Right lobe of liver (tissue), 6 donors: ENCODE measurements at regions not wholly inside any gene's neighbourhood (a gene's known extent, or its start where the extent isn't known, plus 50 kb on each side); places are given as distances from the start of the nearest gene placed in this dataset.

Experiments
- ATAC-seq, 4 donors: fragments of 200-7000 bp; cut with Tn5 transposase; one replicate each; pipeline ENCODE4 v1.9.1; 2020; ENCODE audit warnings: mild to moderate bottlenecking in 4 of 4, moderate library complexity in 4 of 4
- DNase-seq, 3 donors: peaks; one replicate each; pipeline ENCODE4 v3.0.0-alpha.2; 2020
- H3K27ac ChIP-seq, 3 donors: fragments of 200-600 bp; one replicate each; pipeline ENCODE4 v1.8.0; 2022
- H3K27me3 ChIP-seq, 2 donors: fragments of 200-600 bp; one replicate each; pipeline ENCODE4 v1.8.0; 2022
- H3K36me3 ChIP-seq, 4 donors: fragments of 200-600 bp; sonication (generic) in 1 of 4; one replicate each; pipeline versions ENCODE4 v1.5.1 to v1.8.0; 2017 to 2022; ENCODE audit warnings: control low read depth in 1 of 4
- H3K4me1 ChIP-seq, 4 donors: fragments of 200-600 bp; sonication (generic) in 1 of 4; one replicate each; pipeline versions ENCODE4 v1.5.1 to v1.8.0; 2017 to 2022; ENCODE audit warnings: control low read depth in 1 of 4
- H3K4me3 ChIP-seq, 3 donors: fragments of 200-600 bp; one replicate each; pipeline ENCODE4 v1.8.0; 2022
- H3K9me3 ChIP-seq, 4 donors: fragments of 200-600 bp; sonication (generic) in 1 of 4; one replicate each; pipeline versions ENCODE4 v1.5.1 to v1.8.0; 2017 to 2022; ENCODE audit warnings: control low read depth in 1 of 4
- CTCF ChIP-seq, 4 donors: fragments of 200-600 bp in 3 of 4; fragments of 450-650 bp in 1 of 4; IDR thresholded peaks; one replicate each; pipeline versions ENCODE4 v1.5.1 to v1.8.0; 2016 to 2022; ENCODE audit warnings: antibody characterized with exemption in 4 of 4, mild to moderate bottlenecking in 2 of 4
- POLR2A ChIP-seq: fragments of 450-650 bp; IDR thresholded peaks from one replicate; pipeline ENCODE4 v1.6.1; 2017; ENCODE audit warnings: antibody characterized with exemption, mild to moderate bottlenecking
- WGBS: methylation state at CpG from one replicate; pipeline ENCODE4 v1.1.6; 2018; ENCODE audit warnings: low coverage, low lambda C conversion rate; ENCODE audit not compliant: insufficient coverage; ENCODE audit errors: missing lambda C conversion rate; 5-methylcytosine and 5-hydroxymethylcytosine counted together
- intact Hi-C, 2 donors: fragments of 100-400 bp; cut with DNase I; formaldehyde crosslinking; loops; one replicate each; pipeline versions ENCODE4 v1.11.2 to v1.14.1; 2022
- donor health status: DM: no; HTN: yes; CAD: no.
- donor health status: DM: no; HTN: no; CAD: no.
- donor health status: DM: no; HTN: no; CAD: no.
- donor health status: DM: no; HTN: yes; CAD: no.
- donor health status: DM: no; HTN: yes; CAD: no.

GRCh38 chr6:144534180-144534579, 249.0 kb downstream of the UTRN start:
- ATAC-seq: no peak
- WGBS: 76% methylated on average over 3 of the region's 3 CpGs

GRCh38 chr6:144535630-144536029, 250.5 kb downstream of the UTRN start:
- TF ChIP-seq CTCF (IDR thresholded peaks at IDR 0.05) (no peak), POLR2A (no peak)
- H3K4me3 ChIP-seq: no peak overlapping the region
- no peaks in the 10 kb centered on the region for H3K9me3 ChIP-seq
- intact Hi-C loops: no loop called here
- ATAC-seq: no peak
- WGBS: 94% methylated on average over 2 of the region's 2 CpGs
- no peak overlapping the region for H3K27ac ChIP-seq
- H3K36me3 ChIP-seq: peaks cover 0 to 23% (median 5%) of the 10 kb centered on the region in 4 donors
- H3K27me3 ChIP-seq: no peaks in the 10 kb centered on the region
- DNase-seq: no peak
- no peaks in the 10 kb centered on the region for H3K4me1 ChIP-seq

More at GRCh38 chr6:144534180-144534579, 249.0 kb downstream of the UTRN start:
- Histone ChIP-seq H3K36me3 (peaks cover 0 to 14% (median 5%) of the 10 kb centered on the region in 4 donors), H3K27me3 (no peaks in the 10 kb centered on the region), H3K4me1 (no peaks in the 10 kb centered on the region), H3K9me3 (no peaks in the 10 kb centered on the region), H3K4me3 (no peak overlapping the region), H3K27ac (no peak overlapping the region)
- no peak for DNase-seq
- intact Hi-C loops: no loop called here
- TF ChIP-seq CTCF (IDR thresholded peaks at IDR 0.05): no peak
- TF ChIP-seq POLR2A: no peak

GRCh38 chr6:144536079-144536478, 250.9 kb downstream of the UTRN start:
- Histone ChIP-seq H3K4me1 (no peaks in the 10 kb centered on the region), H3K9me3 (no peaks in the 10 kb centered on the region), H3K36me3 (peaks cover 0 to 23% (median 5%) of the 10 kb centered on the region in 4 donors), H3K27me3 (no peaks in the 10 kb centered on the region), H3K27ac (no peak overlapping the region), H3K4me3 (no peak overlapping the region)
- ATAC-seq (no peak), DNase-seq (no peak)
- TF ChIP-seq CTCF (IDR thresholded peaks at IDR 0.05) (no peak), POLR2A (no peak)
- 66% methylated on average over 1 of the region's 1 CpG for WGBS
- intact Hi-C loops: no loop called here

- Histone ChIP-seq H3K36me3 (peaks cover 0 to 23% (median 3%) of the 10 kb centered on the region in 4 donors), H3K27me3 (no peaks in the 10 kb centered on the region)
Measured at GRCh38 chr6:144543006-144543871, 258.1 kb downstream of the UTRN start.

More at GRCh38 chr6:144543006-144543871, 258.1 kb downstream of the UTRN start:
- TF ChIP-seq CTCF (IDR thresholded peaks at IDR 0.05): no peak
- TF ChIP-seq POLR2A: no peak
- no peak for ATAC-seq
- intact Hi-C loops: no loop called here
- WGBS: 78% methylated on average over 7 of the region's 8 CpGs
- DNase-seq: no peak
- H3K27ac ChIP-seq: no peak overlapping the region
- H3K9me3 ChIP-seq: no peaks in the 10 kb centered on the region
- H3K4me1 ChIP-seq: peaks cover 0 to 3% (median 0%) of the 10 kb centered on the region in 4 donors
- H3K4me3 ChIP-seq: no peak overlapping the region
